ENCODE measurements at regions not wholly inside any gene's neighbourhood (a gene's known extent, or its start where the extent isn't known, plus 50 kb on each side); places are given as distances from the start of the nearest gene placed in this dataset.

- TF ChIP-seq YY1 (IDR thresholded peaks at IDR 0.05; ENCODE audit: low read depth): no peak
- TF ChIP-seq REST (IDR thresholded peaks at IDR 0.05; ENCODE audit: low read depth): no peak
- TF ChIP-seq ZBTB7A (IDR thresholded peaks at IDR 0.05; ENCODE audit: low read depth): no peak
- TF ChIP-seq CEBPB (IDR thresholded peaks at IDR 0.05): no peak
- TF ChIP-seq EP300 (IDR thresholded peaks at IDR 0.05; ENCODE audit: borderline replicate concordance): no peak
- TF ChIP-seq TAF1 (IDR thresholded peaks at IDR 0.05; ENCODE audit: low read depth): no peak
- TF ChIP-seq RAD21 (IDR thresholded peaks at IDR 0.05; ENCODE audit: low read depth): no peak
- TF ChIP-seq TEAD4 (IDR thresholded peaks at IDR 0.05): no peak
- TF ChIP-seq CREB1 (IDR thresholded peaks at IDR 0.05; ENCODE audit: low read depth): no peak
These were observed 173.8 kb downstream of the TRIB2 start for GRCh38 chr2:12890481-12890991.

All from Ishikawa (cell line).